ENCODE measurements at regions not wholly inside any gene's neighbourhood (a gene's known extent, or its start where the extent isn't known, plus 50 kb on each side); places are given as distances from the start of the nearest gene placed in this dataset.

GRCh38 chr11:70906101-70906500 is 346.3 kb downstream of the SHANK2 start:
- H3K4me3 ChIP-seq = no peak overlapping the region
- TF ChIP-seq POLR2A (IDR thresholded peaks at IDR 0.05) = no peak
- TF ChIP-seq, protein P1, sequence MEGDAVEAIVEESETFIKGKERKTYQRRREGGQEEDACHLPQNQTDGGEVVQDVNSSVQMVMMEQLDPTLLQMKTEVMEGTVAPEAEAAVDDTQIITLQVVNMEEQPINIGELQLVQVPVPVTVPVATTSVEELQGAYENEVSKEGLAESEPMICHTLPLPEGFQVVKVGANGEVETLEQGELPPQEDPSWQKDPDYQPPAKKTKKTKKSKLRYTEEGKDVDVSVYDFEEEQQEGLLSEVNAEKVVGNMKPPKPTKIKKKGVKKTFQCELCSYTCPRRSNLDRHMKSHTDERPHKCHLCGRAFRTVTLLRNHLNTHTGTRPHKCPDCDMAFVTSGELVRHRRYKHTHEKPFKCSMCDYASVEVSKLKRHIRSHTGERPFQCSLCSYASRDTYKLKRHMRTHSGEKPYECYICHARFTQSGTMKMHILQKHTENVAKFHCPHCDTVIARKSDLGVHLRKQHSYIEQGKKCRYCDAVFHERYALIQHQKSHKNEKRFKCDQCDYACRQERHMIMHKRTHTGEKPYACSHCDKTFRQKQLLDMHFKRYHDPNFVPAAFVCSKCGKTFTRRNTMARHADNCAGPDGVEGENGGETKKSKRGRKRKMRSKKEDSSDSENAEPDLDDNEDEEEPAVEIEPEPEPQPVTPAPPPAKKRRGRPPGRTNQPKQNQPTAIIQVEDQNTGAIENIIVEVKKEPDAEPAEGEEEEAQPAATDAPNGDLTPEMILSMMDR (IDR thresholded peaks at IDR 0.05) = no peak
- H3K36me3 ChIP-seq = no peaks in the 10 kb centered on the region
- no CpG with 5 or more reads among the region's 12 CpGs for WGBS (ENCODE audit: insufficient coverage, low coverage, low lambda C conversion rate, missing lambda C conversion rate)
- intact Hi-C loops (cut with DNase I) = no loop called here
- no peaks in the 10 kb centered on the region for H3K4me1 ChIP-seq
- no peak overlapping the region for H3K27ac ChIP-seq
- ATAC-seq = no peak
- H3K9me3 ChIP-seq = no peaks in the 10 kb centered on the region
- peak in 1 of 3 donors; percentile 39 for DNase-seq
- no peaks in the 10 kb centered on the region for H3K27me3 ChIP-seq

DNA sequence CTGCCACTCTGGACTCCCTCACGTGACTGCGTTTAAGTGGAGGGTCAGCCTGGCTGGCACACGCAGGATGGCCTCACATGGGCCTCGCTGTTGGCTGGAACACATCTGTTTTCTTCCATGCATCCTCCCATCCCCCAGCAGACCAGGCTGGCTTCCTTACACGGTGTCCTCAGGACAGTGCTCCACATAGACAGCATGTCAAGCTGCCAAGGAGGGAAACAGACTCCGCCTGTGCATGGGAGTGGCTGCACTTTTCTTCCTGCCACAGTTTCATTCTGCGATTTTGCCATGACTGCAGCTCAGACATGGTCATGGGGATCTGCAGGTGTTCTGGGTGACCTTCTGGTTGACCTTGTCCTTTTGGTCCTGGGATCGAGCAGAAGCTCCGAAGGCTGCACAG is 344.2 kb downstream of the SHANK2 start:
- H3K27me3 ChIP-seq = no peaks in the 10 kb centered on the region
- no peaks in the 10 kb centered on the region for H3K9me3 ChIP-seq
- H3K36me3 ChIP-seq = no peaks in the 10 kb centered on the region
- peak in 1 of 3 donors; percentile 18 for DNase-seq
- peak in 2 of 4 donors; percentile 22 to 33 for ATAC-seq
- intact Hi-C loops (cut with DNase I) = no loop called here
- 76% methylated on average over 5 of the region's 9 CpGs for WGBS (ENCODE audit: insufficient coverage, low coverage, low lambda C conversion rate, missing lambda C conversion rate)
- H3K4me3 ChIP-seq = no peak overlapping the region
- no peak overlapping the region for H3K27ac ChIP-seq
- TF ChIP-seq POLR2A (IDR thresholded peaks at IDR 0.05) = no peak
- TF ChIP-seq, protein P1 (IDR thresholded peaks at IDR 0.05) = no peak
- H3K4me1 ChIP-seq = no peaks in the 10 kb centered on the region

- TF ChIP-seq, protein P1 (IDR thresholded peaks at IDR 0.05) = no peak
- TF ChIP-seq POLR2A (IDR thresholded peaks at IDR 0.05) = no peak
- 84% methylated on average over 6 of the region's 7 CpGs for WGBS (ENCODE audit: insufficient coverage, low coverage, low lambda C conversion rate, missing lambda C conversion rate)
- DNase-seq = no peak
These were observed 341.5 kb downstream of the SHANK2 start for GRCh38 chr11:70910835-70911234.

DNA sequence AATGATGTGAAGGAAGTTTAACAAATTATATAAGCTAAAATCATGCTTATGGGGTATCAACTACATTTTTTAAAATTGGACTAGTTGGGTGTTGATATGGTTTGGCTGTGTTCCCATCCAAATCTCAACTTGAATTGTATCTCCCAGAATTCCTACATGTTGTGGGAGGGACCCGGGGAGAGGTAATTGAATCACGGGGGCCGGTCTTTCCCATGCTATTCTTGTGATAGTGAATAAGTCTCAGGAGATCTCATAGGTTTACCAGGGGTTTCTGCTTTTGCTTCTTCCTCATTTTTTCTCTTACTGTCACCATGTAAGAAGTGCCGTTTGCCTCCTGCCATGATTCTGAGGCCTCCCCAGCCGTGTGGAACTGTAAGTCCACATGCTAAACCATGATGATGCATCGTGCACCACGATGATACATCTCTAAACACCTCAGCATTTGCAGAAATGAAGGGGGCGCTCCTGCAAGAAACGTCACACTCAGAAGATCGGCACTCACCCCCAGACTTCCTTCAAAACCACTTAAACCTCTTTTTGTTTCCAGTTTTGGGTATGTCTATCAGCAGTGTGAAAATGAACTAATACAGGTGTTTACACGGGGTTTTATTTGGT is 340.0 kb downstream of the SHANK2 start:
- Histone ChIP-seq H3K4me3 (no peak overlapping the region), H3K36me3 (no peaks in the 10 kb centered on the region), H3K27me3 (no peaks in the 10 kb centered on the region), H3K27ac (no peak overlapping the region), H3K9me3 (no peaks in the 10 kb centered on the region), H3K4me1 (no peaks in the 10 kb centered on the region)
- TF ChIP-seq, protein P1 (IDR thresholded peaks at IDR 0.05) = no peak
- no peak for TF ChIP-seq POLR2A (IDR thresholded peaks at IDR 0.05)
- ATAC-seq (no peak), DNase-seq (peak in 1 of 3 donors; percentile 6)
- intact Hi-C loops (cut with DNase I) = no loop called here
- WGBS (ENCODE audit: insufficient coverage, low coverage, low lambda C conversion rate, missing lambda C conversion rate) = 63% methylated on average over 11 of the region's 11 CpGs

More at GRCh38 chr11:70910835-70911234, 341.5 kb downstream of the SHANK2 start:
- no peak for ATAC-seq
- Histone ChIP-seq H3K4me3 (no peak overlapping the region), H3K27ac (no peak overlapping the region), H3K4me1 (no peaks in the 10 kb centered on the region), H3K27me3 (no peaks in the 10 kb centered on the region), H3K36me3 (no peaks in the 10 kb centered on the region), H3K9me3 (no peaks in the 10 kb centered on the region)
- intact Hi-C loops (cut with DNase I) = no loop called here
